ENCODE measurements at regions not wholly inside any gene's neighbourhood (a gene's known extent, or its start where the extent isn't known, plus 50 kb on each side); places are given as distances from the start of the nearest gene placed in this dataset.
"Not testable (repeated sequence)": the region's sequence is repeated elsewhere in the genome, so short reads cannot be mapped to it uniquely, and the experiment has no call there.

DNA sequence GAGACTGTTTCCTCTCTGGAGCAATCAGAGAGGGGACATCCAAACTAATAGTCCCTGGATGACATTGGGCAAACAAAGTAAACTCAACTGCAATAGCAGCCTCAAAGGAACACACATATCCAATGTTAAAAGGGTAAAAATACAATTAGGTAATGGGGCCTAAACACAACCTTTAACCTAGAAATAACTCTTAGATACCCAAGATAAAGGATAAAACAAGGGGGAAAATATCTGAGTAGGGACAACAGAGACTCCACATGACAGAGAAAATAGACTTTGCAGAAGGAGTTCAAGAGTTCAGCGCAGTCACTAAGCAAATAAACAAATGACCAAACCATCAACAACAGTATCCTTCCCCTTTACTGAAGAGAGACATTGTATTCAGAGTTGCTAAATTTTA lies 149.3 kb downstream of the FBXO4 start:
- DNase-seq = no peak

DNA sequence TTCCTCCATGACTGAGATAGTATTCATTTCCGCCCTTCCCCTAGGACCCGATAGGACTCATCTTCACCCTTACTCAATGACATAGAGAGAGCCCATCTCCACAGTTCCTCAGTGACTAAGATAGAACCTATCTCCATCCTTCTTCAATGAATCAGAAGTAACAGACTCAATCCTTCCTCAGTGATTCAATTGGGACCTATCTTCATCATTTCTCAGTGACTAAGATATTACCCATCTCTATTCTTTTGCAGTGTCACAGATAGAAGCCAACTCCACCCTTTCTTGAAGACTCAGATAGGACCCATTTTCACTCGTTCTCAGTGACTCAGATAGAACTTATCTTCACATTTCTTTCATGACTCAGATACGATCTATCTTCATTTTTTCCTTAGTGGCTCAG lies 164.6 kb downstream of the FBXO4 start:
- DNase-seq = no peak

DNA sequence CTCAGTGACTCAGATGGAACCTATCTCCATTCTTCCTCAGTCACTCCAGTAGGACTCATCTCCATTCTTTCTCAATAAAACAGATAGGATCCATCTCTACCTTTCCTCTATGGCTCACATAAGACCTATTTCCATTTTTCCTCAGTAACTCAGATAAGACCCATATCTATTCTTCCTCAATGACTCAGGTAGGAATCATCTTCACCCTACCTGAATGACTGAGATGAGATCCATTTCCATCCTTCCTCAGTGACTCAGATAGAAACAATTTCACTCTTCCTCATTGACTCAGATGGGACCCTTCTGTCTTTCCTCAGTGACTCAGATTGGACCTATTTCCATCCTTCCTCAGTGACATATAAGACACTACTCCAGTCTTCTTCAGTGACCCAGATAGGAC lies 165.1 kb downstream of the FBXO4 start:
- DNase-seq = no peak

DNA sequence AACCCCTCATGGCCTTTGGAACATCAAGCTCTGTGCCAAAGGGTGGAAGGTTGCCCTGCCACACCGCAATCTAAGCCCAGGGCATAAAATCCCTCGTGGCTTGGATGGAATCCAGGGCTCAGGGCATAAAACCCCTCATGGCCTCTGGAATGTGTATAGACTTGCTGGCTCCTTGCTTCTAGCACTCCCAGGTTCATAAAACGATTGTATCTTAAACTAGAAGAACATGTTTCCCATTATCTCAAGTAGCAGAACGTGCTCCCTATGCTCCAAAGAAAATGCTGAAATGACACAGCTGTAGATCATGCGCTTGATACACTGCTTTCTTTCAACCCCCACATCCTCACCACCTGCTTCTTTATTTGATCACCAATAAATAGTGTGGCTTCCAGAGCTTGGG lies 174.8 kb downstream of the FBXO4 start:
- not testable (repeated sequence) for DNase-seq

DNA sequence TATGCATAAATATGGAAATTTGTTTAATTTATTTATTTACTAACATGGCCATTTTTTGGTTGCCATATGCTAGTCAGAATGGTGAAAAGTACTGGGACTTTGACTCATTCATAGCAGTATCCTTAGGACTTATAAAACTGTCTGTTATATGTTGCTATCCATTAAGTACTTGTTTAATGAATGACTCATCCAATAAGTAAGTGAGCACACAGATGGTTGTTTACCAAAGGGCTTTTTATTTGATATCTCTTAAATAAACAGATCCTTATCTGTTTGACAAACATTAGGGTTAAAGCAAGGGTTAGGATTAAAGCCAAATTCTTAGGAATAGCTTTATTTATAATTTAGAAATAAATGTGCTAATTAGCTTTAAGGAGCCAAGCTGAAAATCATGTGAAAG lies 183.4 kb downstream of the FBXO4 start:
- DNase-seq = no peak

DNA sequence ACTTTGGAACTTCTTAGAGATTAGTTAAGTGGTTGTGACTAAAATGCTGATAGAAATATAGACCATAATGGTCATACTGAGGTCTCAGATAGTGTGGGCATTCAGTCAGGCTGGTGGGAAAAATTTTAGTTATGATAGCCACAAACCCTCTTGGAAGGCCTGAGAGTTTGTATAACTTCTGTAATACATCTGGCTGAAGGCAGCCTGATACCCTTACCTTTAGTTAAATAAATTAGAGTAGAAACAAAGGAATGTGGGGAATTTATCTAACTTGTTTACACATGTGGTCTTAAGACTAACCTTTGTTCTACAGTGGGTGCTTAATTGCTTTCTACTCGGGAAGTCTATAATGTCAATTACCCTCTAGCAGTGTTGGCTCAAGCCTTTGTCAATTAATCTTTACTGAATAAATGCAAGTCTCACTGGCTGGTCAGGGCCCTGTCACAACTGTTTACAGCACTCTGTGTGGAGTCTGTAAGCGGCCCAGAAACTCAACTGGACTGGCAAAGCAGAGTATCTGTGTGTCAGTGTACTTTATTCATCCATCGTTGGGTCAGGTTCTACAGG lies 184.0 kb downstream of the FBXO4 start:
- DNase-seq = no peak

DNA sequence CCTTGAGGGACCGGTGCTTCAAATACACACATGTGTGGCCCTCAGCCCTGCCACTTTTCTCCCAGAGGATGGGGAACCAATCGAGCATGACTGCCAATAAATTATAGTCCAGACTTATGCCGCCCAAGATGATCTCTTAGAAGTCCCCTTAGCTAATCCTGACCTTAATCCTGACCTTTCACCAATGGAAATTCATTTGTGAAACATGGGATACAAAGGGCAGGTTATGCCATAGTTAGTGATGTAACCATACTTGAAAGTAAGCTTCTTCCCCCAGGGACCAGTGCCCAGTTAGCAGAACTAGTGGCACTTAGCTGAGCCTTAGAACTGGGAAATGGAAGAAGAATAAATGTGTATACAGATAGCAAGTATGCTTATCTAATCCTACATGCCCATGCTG lies 190.6 kb downstream of the FBXO4 start:
- DNase-seq = not testable (repeated sequence)

DNA sequence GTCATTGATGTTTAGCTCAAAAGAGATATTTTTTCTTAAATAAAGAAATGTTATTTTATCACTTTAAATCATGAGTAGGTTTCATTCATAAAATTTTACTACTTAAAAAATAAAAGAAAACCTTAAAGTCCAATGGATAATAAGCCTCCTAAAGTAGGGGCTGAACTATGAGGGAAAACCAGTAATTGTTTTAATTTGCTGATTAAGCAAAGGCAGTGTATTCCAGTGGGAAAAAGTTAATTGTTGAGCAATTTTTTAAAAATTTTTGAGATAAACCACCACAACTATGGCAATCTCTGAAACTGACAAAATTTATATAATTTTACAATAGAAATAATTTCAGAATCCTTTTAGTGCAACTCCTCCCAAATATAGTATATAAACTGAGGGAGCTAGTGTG lies 195.0 kb downstream of the FBXO4 start:
- DNase-seq = no peak

DNA sequence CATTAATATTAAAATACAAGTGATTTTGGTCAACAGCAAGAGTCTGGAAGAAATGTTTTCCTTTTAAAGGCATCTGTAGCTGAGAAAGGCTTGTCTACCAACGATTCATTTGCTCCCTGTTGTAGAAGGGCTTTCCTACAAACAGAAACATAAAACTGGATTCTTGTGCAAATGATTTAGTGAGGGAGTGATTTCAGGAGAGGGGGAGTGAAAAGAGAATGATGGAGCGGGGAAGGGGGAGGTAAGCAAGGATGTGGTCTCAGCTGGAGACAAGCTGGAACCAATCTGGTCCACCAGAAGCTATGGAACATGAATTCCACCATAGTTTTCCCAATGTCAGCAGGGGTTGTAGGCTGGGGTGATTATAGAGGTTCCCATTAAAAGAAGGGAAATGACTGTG lies 196.3 kb downstream of the FBXO4 start:
- DNase-seq = no peak

DNA sequence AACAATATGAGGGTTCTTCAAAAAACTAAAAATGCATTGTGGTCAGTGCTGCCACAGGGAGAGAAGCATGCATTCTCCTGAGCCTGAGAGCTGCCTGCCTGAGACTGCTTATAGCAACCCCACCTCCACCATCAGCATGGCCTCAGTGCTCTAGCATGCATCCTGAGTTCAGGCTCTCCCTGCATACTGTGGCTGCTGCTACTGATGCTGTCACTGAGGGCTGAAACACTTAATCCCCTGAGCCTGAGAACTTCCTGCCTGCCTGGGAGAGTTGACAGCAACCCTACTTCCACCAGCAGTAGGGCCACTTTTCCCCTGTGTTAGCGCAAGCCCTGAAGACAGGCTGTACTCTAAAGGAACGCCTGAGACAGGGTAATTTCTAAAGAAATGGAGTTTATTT lies 206.0 kb downstream of the FBXO4 start:
- no peak for DNase-seq

DNA sequence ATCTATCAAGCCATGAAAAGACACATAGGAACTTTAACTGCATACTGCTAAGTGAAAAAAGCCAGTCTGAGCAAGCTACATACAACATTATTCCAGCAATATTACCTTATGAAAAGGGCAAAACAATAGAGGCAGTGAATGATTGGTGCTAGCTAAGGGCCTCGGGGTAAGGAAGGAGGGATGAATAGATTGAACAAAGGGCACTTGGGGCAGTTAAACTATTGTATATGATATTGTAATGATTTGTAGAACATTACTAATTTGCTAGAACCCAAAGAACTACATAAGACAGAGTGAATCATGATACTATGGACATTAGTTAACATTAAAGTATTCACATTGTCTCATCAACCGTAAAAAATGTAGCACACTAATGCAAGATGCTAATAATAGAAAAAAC lies 218.3 kb downstream of the FBXO4 start:
- no peak for DNase-seq

DNA sequence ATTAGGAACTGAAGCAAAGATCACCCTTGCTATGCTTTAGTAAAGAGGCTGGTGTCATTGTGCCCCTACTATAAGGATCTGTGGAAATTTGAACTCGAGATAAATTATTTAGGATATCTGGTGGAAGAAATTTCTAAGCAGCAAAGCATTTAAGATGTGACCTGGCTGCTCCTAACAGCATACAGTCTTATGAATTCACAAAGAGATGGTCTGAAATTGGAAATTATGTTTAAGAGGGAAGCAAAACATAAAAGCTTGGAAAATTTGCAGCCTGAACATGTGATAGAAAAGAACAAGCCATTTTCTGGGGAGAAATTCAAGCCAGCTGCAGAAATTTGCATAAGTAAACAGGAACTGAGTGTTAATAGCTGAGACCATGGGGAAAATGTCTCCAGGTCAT lies 223.7 kb downstream of the FBXO4 start:
- no peak for DNase-seq

DNA sequence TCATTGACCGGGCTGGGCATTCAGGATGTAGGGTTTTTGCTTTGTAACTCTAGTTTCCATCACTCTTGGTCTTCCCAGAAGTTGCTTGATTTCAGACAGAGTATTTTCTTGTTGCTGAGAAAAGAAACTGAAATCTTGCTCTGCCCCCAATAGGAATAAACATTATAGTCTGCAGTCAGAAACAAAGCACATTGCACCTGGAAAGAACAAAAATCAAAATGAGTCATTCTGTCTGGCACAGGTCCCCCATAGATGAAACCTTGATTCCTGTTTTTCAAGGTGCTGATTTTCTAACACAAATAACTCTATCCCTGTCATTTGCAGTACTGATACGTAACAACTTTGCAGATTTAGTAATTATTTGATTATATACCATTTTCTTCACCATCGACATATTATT lies 232.1 kb downstream of the FBXO4 start:
- no peak for DNase-seq

DNA sequence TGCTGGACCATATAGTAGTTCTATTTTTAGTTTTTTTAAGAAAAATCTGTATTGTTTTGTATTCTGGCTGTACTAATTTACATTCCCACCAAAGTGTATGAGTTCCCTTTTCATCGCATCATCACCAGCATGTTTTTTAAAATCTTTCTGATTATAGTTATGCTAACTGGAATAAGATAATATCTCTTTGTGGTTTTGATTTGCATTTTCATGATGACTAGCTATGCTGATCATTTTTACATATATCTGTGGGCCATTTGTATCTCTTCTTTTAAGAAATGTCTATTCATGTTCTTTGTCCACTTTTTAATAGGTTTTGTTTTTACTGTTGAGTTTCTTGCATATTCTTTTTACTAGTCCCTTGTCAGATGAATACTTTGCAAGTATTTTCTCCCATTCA lies 238.0 kb downstream of the FBXO4 start:
- no peak for DNase-seq

DNA sequence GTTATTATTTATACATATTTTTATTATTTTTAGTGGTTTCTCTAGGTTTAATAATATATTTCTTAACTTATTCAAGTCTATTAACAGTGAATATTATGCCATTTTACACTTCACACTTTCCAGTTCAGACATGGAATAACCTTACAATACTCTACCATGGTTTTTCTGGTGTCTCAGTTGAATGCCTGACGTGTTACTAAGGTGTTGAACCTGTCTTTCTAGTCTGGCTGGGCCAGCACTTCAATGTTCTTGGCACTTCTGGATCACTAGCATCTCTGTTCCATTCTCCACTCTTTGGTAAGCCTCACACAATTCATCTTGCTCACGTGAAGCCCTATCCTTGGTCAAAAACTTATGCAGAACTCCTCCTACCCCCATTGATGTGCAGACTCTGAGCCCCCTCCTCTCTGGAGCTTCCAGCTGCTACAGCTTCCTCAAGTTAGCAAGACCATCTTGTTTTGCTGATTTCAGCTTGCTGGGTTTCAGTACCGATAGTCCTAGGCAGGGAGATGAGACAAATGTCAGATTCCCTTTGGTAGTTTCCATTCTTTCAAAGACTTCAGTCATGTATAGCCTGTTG lies 243.1 kb downstream of the FBXO4 start:
- DNase-seq = no peak

DNA sequence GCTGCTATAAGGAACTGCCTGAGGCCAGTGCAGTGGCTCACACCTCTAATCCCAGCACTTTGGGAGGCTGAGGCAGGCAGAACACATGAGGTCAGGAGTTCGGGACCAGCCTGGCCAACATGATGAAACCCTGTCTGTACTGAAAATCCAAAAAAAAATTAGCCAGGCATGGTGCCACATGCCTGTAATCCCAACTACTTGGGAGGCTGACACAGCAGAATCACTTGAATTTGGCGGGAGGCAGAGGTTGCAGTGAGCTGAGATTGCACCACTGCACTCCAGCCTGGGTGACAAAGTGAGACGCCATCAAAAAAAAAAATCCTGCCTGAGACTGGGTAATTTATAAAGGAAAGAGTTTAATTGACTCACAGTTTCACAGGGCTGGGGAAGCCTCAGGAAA lies 247.1 kb upstream of the GHR start:
- not testable (repeated sequence) for DNase-seq

DNA sequence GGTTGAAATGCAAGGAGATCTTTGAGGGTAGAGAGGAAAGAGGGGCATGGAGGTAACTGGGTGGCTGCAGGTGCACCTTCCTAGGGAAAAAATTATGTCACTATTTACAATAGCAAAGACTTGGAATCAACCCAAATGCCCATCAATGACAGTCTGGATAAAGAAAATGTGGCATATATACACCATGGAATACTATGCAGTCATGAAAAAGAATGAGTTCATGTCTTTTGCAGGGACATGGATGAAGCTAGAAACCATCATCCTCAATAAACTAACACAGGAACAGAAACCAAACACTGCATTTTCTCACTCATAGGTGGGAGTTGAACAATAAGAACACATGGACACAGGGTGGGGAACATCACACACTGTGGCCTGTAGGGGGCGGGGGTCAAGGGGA lies 243.4 kb upstream of the GHR start:
- not testable (repeated sequence) for DNase-seq

DNA sequence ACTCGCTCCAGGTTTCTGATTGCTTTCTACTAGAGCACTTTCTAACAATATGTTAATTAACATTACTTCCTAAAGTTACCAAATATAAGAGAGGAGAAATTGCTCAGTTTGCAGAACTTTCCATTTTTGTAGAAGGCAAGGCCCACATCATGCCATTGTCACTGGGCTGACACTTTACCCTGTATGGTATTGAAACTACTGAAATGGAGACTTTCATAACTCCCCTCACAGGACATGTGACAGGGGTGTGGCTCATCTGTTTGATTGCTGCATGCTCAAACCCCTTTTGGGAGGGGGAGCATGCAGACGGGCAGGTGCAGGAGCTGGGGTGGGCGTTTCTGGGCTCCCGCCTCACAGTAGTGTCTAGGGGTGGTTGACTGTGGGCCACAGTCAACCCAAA lies 206.3 kb upstream of the GHR start:
- no peak for DNase-seq

DNA sequence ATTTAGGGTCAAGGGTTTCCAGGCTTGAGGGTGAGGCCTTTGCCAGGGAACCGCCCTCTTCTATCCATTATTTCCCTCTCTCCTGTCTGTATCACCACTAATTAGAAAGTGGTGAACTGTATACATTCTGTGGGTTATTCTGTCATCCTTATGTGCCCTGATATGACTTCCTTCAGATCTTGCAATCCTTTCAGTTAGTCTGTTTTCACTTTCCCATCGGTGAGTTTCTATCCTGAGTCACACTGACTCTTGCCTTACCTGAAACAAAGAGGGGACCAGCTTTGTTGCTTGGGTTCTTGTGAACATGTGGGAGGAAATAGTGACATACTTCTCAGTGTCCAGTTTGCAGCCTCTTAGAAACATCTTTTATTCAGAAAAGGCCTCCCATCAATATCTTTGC lies 205.4 kb upstream of the GHR start:
- DNase-seq = no peak

DNA sequence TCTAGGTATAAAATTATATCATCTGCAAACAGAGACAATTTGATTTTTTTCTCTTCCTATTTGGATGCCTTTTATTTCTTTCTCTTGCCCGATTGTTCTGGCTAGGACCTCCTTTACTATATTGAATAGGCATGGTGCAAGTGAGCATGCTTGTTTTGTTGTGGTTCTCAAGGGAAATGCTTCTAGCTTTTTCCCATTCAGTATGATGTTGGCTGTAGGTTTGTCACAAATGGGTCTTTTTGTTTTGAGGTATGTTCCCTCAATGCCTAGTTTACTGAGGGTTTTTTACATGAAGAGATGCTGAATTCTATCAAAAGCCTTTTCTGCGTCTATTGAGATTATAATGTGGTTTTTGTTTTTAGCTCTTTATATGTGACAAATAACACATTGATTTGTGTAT lies 198.2 kb upstream of the GHR start:
- DNase-seq = no peak

DNA sequence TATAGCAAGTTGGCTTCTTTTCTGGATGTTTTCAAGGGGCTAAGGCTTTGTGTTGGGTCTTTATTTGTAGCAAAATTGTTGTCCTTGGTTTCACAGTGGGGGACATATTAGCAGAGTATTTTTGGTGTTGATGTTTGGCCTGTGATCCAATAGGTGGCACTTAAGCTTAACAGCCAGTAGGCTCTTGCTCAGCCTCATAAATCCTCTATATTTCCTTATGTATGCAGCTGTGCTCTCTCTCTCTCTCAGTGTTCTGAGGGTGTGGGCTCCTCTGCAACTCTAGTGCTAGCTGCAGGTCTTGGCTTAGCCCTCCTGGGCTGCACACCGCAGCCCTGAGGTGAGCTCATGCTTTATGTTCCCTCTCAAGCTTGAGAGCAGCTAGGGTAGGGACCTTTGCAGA lies 195.0 kb upstream of the GHR start:
- no peak for DNase-seq

DNA sequence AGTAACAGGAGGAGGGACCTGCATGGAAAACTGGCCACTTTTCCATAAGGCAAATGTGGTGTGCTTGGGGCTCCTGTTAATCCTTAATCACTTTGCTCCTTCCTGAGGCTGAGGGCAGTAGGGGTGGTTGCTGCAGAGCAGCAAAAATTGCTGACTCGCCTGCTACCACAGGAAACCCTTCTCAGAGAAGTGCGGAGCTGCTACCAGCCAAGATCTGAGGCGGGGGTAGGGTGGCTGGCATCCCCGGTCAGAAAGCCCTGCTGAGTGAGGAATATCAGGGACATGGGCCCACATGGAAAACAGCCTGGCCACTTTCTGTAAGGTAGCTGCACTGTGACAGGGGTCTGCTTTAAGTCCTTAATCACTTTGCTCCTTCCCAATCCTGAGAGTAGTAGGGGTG lies 192.4 kb upstream of the GHR start:
- DNase-seq = no peak

DNA sequence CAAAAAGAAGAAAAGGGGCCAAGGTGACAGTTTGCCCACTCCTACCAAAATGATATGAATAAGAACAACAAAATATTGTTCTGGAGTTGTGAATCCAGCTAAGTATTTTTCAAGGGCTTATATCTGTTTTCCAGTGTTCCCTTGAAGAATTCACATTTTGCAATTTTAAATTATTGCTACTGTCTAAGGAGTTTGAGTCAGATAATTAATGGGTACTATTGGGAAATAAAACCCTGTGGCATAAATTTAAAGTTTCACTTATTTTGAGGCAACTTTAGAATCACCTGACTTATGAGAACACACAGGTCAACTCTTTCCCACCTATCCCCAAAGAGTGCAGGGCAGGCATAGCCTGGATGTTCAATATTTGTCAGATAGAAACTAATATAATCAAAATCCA lies 188.0 kb upstream of the GHR start:
- DNase-seq = no peak

DNA sequence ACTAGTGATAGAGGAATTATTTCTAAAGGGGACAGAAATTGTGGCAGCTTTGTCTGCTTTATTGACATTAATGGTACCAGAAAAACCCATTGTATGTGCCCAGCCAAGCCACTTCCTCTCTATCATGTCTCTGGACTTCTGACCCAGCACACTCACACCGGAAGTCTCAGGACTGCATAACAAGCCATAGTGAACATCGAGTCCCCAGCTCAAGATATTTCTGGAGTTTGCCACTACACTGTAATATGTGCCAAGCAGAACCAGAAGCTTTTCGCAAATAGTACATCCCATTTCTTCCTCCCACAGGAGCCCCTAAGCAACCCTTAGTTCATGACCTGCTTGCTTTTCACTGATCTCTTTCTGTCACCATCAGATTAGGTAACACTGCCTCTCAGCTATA lies 187.4 kb upstream of the GHR start:
- DNase-seq = no peak

Measured in hypothalamus (tissue), 51 donors.